ENCODE measurements at regions not wholly inside any gene's neighbourhood (a gene's known extent, or its start where the extent isn't known, plus 50 kb on each side); places are given as distances from the start of the nearest gene placed in this dataset.
A peak's percentile ranks its signal among the peaks of the same experiment; 100 is the strongest.

DNA sequence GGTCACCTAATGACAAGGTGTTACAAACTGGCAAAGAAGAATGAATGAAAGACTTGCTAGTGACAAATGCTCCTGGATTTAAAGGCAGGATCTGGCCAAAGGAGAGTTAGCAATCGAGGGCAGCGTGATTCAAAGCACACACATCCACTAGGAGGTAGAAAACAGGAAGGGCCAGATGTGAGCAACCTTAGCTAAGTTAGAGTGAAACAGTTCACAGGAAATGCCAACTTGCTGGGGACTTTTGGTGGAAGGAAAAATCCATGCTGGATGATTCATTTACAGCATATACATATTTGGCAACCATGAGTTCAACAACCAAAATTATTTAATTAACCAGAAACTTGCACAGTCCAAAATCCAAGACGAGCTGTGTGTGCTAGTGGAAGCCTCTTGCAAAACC is 276.9 kb downstream of the PTTG2 start:
- H2AFZ ChIP-seq (ENCODE audit: low read length): no peak overlapping the region
- 13% methylated on average over 3 of the region's 3 CpGs for WGBS (ENCODE audit: low lambda C conversion rate)
- POLR2A ChIA-PET: no interaction called here
- in situ Hi-C loops (cut with HindIII; ENCODE audit: extremely low pct_ligation_motif_present, low pct_unique_long_range_greater_than_20kb): no loop called here
- peak; percentile 35 for DNase-seq (ENCODE audit: low spot score)
- H3K9me3 ChIP-seq (ENCODE audit: low read length): no peaks in the 10 kb centered on the region; the same call in 1 of the 2 replicates
- H3K79me2 ChIP-seq (ENCODE audit: insufficient read depth, low read length): no peaks in the 10 kb centered on the region
- H3K36me3 ChIP-seq (replicated peaks in 1 of 2; ENCODE audit: control insufficient read depth in 1 of 2, insufficient read depth in 2 of 2, low read length in 2 of 2): no peaks in the 10 kb centered on the region
- no peaks in the 10 kb centered on the region for H4K20me1 ChIP-seq (ENCODE audit: insufficient read depth, low read length)
- no peak overlapping the region for H3K4me3 ChIP-seq (replicated peaks in 1 of 3; ENCODE audit: insufficient read depth in 1 of 3, low read depth in 2 of 3, low read length in 3 of 3)
- H3K27ac ChIP-seq (ENCODE audit: extremely low read length, insufficient read depth, low read length): no peak overlapping the region
- BruUV-seq (replicated peaks): no TSS peak
- no peaks in the 10 kb centered on the region; a peak in 1 of 5 replicates for H3K27me3 ChIP-seq (ENCODE audit: control insufficient read depth in 1 of 2, insufficient read depth in 2 of 2, low read length in 2 of 2)
- no peak overlapping the region; the same call in 1 of the 2 replicates for H3K4me2 ChIP-seq (ENCODE audit: low read depth, low read length)
- peak; percentile 83 for ATAC-seq
- FAIRE-seq: no peak
- no peak overlapping the region for H3K9ac ChIP-seq (ENCODE audit: insufficient read depth, low read depth, low read length)
- intact Hi-C loops (cut with micrococcal nuclease; ENCODE audit: unreplicated experiment): no loop called here
- CTCF ChIA-PET (ENCODE audit: low intra/inter-chr PET ratio, low total read pairs): no interaction called here
- peaks cover 50% of the 10 kb centered on the region for H3K4me1 ChIP-seq (ENCODE audit: insufficient read depth, low read length)
- TF ChIP-seq POGZ (CRISPR knock-in tag; IDR thresholded peaks at IDR 0.05): peak; percentile 49; the same call in 1 of the 2 replicates
- no peak for TF ChIP-seq CREM (IDR thresholded peaks at IDR 0.05)
- no peak for TF ChIP-seq CREM (CRISPR knock-in tag; IDR thresholded peaks at IDR 0.05)
- TF ChIP-seq NRL (CRISPR knock-in tag; IDR thresholded peaks at IDR 0.05; ENCODE audit: borderline replicate concordance): no peak
- 0 out of 2 replicates have a peak, but pooled peaks have one; percentile 23 for TF ChIP-seq RARA (CRISPR knock-in tag; IDR thresholded peaks at IDR 0.05)
- no peak for TF ChIP-seq ZBTB20 (CRISPR knock-in tag; IDR thresholded peaks at IDR 0.05; ENCODE audit: borderline replicate concordance, low read depth)
- TF ChIP-seq ETV5 (CRISPR knock-in tag; IDR thresholded peaks at IDR 0.05; ENCODE audit: borderline replicate concordance): peak; percentile 78; the same call in 1 of the 2 replicates
- peak; percentile 35; the same call in 1 of the 2 replicates for TF ChIP-seq SAP130 (CRISPR knock-in tag; IDR thresholded peaks at IDR 0.05; ENCODE audit: low read depth)
- TF ChIP-seq ELF3 (CRISPR knock-in tag; IDR thresholded peaks at IDR 0.05): peak; percentile 53; the same call in 1 of the 2 replicates
- TF ChIP-seq EP300 (IDR thresholded peaks at IDR 0.05; ENCODE audit: low read depth in 2 of 2, low read length in 2 of 2): peak in 1 of 2 experiments; percentile 17; a peak in 1 of 4 replicates
- no peak for TF ChIP-seq EP300 (CRISPR knock-in tag; IDR thresholded peaks at IDR 0.05; ENCODE audit: borderline replicate concordance)
- TF ChIP-seq GABPA (IDR thresholded peaks at IDR 0.05; ENCODE audit: low read depth, low read length): no peak
- peak; percentile 62 for TF ChIP-seq GABPA (CRISPR knock-in tag; IDR thresholded peaks at IDR 0.05; ENCODE audit: low read depth)
- 0 out of 2 replicates have a peak, but pooled peaks have one; percentile 44 for TF ChIP-seq ZNF441 (CRISPR knock-in tag; IDR thresholded peaks at IDR 0.05; ENCODE audit: borderline replicate concordance)
- TF ChIP-seq, protein P1, sequence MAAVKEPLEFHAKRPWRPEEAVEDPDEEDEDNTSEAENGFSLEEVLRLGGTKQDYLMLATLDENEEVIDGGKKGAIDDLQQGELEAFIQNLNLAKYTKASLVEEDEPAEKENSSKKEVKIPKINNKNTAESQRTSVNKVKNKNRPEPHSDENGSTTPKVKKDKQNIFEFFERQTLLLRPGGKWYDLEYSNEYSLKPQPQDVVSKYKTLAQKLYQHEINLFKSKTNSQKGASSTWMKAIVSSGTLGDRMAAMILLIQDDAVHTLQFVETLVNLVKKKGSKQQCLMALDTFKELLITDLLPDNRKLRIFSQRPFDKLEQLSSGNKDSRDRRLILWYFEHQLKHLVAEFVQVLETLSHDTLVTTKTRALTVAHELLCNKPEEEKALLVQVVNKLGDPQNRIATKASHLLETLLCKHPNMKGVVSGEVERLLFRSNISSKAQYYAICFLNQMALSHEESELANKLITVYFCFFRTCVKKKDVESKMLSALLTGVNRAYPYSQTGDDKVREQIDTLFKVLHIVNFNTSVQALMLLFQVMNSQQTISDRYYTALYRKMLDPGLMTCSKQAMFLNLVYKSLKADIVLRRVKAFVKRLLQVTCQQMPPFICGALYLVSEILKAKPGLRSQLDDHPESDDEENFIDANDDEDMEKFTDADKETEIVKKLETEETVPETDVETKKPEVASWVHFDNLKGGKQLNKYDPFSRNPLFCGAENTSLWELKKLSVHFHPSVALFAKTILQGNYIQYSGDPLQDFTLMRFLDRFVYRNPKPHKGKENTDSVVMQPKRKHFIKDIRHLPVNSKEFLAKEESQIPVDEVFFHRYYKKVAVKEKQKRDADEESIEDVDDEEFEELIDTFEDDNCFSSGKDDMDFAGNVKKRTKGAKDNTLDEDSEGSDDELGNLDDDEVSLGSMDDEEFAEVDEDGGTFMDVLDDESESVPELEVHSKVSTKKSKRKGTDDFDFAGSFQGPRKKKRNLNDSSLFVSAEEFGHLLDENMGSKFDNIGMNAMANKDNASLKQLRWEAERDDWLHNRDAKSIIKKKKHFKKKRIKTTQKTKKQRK (IDR thresholded peaks at IDR 0.05; ENCODE audit: low read length): no peak
- TF ChIP-seq, protein P2, sequence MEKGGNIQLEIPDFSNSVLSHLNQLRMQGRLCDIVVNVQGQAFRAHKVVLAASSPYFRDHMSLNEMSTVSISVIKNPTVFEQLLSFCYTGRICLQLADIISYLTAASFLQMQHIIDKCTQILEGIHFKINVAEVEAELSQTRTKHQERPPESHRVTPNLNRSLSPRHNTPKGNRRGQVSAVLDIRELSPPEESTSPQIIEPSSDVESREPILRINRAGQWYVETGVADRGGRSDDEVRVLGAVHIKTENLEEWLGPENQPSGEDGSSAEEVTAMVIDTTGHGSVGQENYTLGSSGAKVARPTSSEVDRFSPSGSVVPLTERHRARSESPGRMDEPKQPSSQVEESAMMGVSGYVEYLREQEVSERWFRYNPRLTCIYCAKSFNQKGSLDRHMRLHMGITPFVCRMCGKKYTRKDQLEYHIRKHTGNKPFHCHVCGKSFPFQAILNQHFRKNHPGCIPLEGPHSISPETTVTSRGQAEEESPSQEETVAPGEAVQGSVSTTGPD (CRISPR knock-in tag; IDR thresholded peaks at IDR 0.05): peak; percentile 84
- TF ChIP-seq SALL1 (CRISPR knock-in tag; IDR thresholded peaks at IDR 0.05): 0 out of 2 replicates have a peak, but pooled peaks have one; percentile 42
- 0 out of 2 replicates have a peak, but pooled peaks have one; percentile 49 for TF ChIP-seq ZNF292 (CRISPR knock-in tag; IDR thresholded peaks at IDR 0.05; ENCODE audit: borderline replicate concordance, low read depth)
- TF ChIP-seq, protein P3, sequence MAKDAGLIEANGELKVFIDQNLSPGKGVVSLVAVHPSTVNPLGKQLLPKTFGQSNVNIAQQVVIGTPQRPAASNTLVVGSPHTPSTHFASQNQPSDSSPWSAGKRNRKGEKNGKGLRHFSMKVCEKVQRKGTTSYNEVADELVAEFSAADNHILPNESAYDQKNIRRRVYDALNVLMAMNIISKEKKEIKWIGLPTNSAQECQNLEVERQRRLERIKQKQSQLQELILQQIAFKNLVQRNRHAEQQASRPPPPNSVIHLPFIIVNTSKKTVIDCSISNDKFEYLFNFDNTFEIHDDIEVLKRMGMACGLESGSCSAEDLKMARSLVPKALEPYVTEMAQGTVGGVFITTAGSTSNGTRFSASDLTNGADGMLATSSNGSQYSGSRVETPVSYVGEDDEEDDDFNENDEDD (CRISPR knock-in tag; IDR thresholded peaks at IDR 0.05; ENCODE audit: borderline replicate concordance): no peak
- TF ChIP-seq, protein P4, sequence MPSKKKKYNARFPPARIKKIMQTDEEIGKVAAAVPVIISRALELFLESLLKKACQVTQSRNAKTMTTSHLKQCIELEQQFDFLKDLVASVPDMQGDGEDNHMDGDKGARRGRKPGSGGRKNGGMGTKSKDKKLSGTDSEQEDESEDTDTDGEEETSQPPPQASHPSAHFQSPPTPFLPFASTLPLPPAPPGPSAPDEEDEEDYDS (CRISPR knock-in tag; IDR thresholded peaks at IDR 0.05): 0 out of 2 replicates have a peak, but pooled peaks have one; percentile 29
